ENCODE measurements at regions not wholly inside any gene's neighbourhood (a gene's known extent, or its start where the extent isn't known, plus 50 kb on each side); places are given as distances from the start of the nearest gene placed in this dataset.

- no peak for TF ChIP-seq CTCF (IDR thresholded peaks at IDR 0.05; ENCODE audit: insufficient read depth, low read length, poor library complexity, severe bottlenecking)
- TF ChIP-seq EZH2phosphoT487 (conservative IDR thresholded peaks at IDR 0.05; ENCODE audit: low read length) = no peak
These were observed 86.9 kb downstream of the RRM2 start for GRCh38 chr2:10209406-10209935.

Data from SU-DHL-6 (cell line).